Thyroid gland (tissue), 4 donors: ENCODE measurements at regions not wholly inside any gene's neighbourhood (a gene's known extent, or its start where the extent isn't known, plus 50 kb on each side); places are given as distances from the start of the nearest gene placed in this dataset.

Experiments used
- DNase-seq, 2 donors: peaks; one replicate each; pipeline ENCODE4 v3.0.0-alpha.2; 2019
- H3K27ac ChIP-seq, 3 donors: fragments of 200-600 bp; sonication (generic); 1 replicate in 2 of 3; 2 replicates in 1 of 3; pipeline ENCODE4 v1.5.1; 2016 to 2019; ENCODE audit warnings: mild to moderate bottlenecking in 1 of 3, moderate library complexity in 1 of 3
- H3K27me3 ChIP-seq: fragments of 200-600 bp; sonication (generic); one replicate; pipeline ENCODE4 v1.5.1; 2019
- H3K36me3 ChIP-seq, 2 donors: fragments of 200-600 bp; sonication (generic); one replicate each; pipeline ENCODE4 v1.5.1; 2016 to 2019
- H3K4me1 ChIP-seq, 2 donors: fragments of 200-600 bp; sonication (generic); one replicate each; pipeline ENCODE4 v1.5.1; 2017 to 2019
- H3K4me3 ChIP-seq, 3 donors: fragments of 200-600 bp; sonication (generic); replicated peaks in 1 of 3; 1 replicate in 2 of 3; 2 replicates in 1 of 3; pipeline ENCODE4 v1.5.1; 2016; ENCODE audit warnings: mild to moderate bottlenecking in 1 of 3
- H3K9me3 ChIP-seq: fragments of 200-600 bp; sonication (generic); one replicate; pipeline ENCODE4 v1.5.1; 2017
- POLR2A ChIP-seq, 2 donors: fragments of 450-650 bp; IDR thresholded peaks; one replicate each; pipeline ENCODE4 v1.6.1; 2017; ENCODE audit warnings: antibody characterized with exemption in 2 of 2, mild to moderate bottlenecking in 2 of 2, moderate library complexity in 1 of 2
- WGBS, 2 donors: methylation state at CpG; one replicate each; pipeline ENCODE4 v1.1.5; 2017; 5-methylcytosine and 5-hydroxymethylcytosine counted together
- intact Hi-C: fragments of 100-400 bp; cut with DNase I; formaldehyde crosslinking; loops from one replicate; pipeline ENCODE4 v1.15.1; 2023
- TF ChIP-seq, protein P1 (sequence below), 6 experiments: fragments of 200-600 bp in 3 of 6; fragments of 450-650 bp in 3 of 6; sonication (generic) in 3 of 6; IDR thresholded peaks; one replicate each; pipeline ENCODE4 v1.5.1; 2016 to 2019; ENCODE audit warnings: antibody characterized with exemption in 6 of 6, mild to moderate bottlenecking in 2 of 6, inconsistent platforms in 1 of 6, moderate library complexity in 1 of 6

- H3K9me3 ChIP-seq, result no peaks in the 10 kb centered on the region
- H3K4me3 ChIP-seq, result no peak overlapping the region
- H3K27ac ChIP-seq, result no peak overlapping the region
- no peaks in the 10 kb centered on the region for H3K36me3 ChIP-seq
- no peak for TF ChIP-seq POLR2A (IDR thresholded peaks at IDR 0.05)
- TF ChIP-seq, protein P1, sequence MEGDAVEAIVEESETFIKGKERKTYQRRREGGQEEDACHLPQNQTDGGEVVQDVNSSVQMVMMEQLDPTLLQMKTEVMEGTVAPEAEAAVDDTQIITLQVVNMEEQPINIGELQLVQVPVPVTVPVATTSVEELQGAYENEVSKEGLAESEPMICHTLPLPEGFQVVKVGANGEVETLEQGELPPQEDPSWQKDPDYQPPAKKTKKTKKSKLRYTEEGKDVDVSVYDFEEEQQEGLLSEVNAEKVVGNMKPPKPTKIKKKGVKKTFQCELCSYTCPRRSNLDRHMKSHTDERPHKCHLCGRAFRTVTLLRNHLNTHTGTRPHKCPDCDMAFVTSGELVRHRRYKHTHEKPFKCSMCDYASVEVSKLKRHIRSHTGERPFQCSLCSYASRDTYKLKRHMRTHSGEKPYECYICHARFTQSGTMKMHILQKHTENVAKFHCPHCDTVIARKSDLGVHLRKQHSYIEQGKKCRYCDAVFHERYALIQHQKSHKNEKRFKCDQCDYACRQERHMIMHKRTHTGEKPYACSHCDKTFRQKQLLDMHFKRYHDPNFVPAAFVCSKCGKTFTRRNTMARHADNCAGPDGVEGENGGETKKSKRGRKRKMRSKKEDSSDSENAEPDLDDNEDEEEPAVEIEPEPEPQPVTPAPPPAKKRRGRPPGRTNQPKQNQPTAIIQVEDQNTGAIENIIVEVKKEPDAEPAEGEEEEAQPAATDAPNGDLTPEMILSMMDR (IDR thresholded peaks at IDR 0.05), result no peak
- 77 to 78% methylated on average over 11 of the region's 11 CpGs for WGBS, 2 donors
- no peaks in the 10 kb centered on the region for H3K27me3 ChIP-seq
- intact Hi-C loops, result no loop called here
- H3K4me1 ChIP-seq, result no peaks in the 10 kb centered on the region
- DNase-seq, result peak; percentile 2 to 6
Observed at GRCh38 chr4:13988353-13989305, 361.1 kb upstream of the BOD1L1 start.

- no peaks in the 10 kb centered on the region for H3K9me3 ChIP-seq
- no peak overlapping the region for H3K27ac ChIP-seq
- no peaks in the 10 kb centered on the region for H3K27me3 ChIP-seq
- WGBS, 2 donors, result 39% methylated on average over 6 of the region's 6 CpGs
- DNase-seq, result no peak
- no peaks in the 10 kb centered on the region for H3K36me3 ChIP-seq
- intact Hi-C loops, result no loop called here
- no peak for TF ChIP-seq POLR2A (IDR thresholded peaks at IDR 0.05)
- TF ChIP-seq, protein P1 (IDR thresholded peaks at IDR 0.05), result no peak
- no peaks in the 10 kb centered on the region for H3K4me1 ChIP-seq
- H3K4me3 ChIP-seq, result no peak overlapping the region
Observed at GRCh38 chr4:13989501-13989900, 362.0 kb upstream of the BOD1L1 start.

GRCh38 chr4:13990596-13991589 is 363.4 kb upstream of the BOD1L1 start:
- WGBS, 2 donors, result 18 to 20% methylated on average over 4 of the region's 4 CpGs
- no peak for DNase-seq
- no peak overlapping the region for H3K4me3 ChIP-seq
- no peaks in the 10 kb centered on the region for H3K9me3 ChIP-seq
- H3K27ac ChIP-seq, result no peak overlapping the region
- H3K4me1 ChIP-seq, result no peaks in the 10 kb centered on the region
- H3K36me3 ChIP-seq, result no peaks in the 10 kb centered on the region
- TF ChIP-seq, protein P1 (IDR thresholded peaks at IDR 0.05), result no peak
- no peak for TF ChIP-seq POLR2A (IDR thresholded peaks at IDR 0.05)
- intact Hi-C loops, result no loop called here
- no peaks in the 10 kb centered on the region for H3K27me3 ChIP-seq

- no peak for DNase-seq
- Histone ChIP-seq H3K36me3 (no peaks in the 10 kb centered on the region), H3K27me3 (no peaks in the 10 kb centered on the region), H3K9me3 (no peaks in the 10 kb centered on the region), H3K4me1 (no peaks in the 10 kb centered on the region), H3K4me3 (no peak overlapping the region), H3K27ac (no peak overlapping the region)
- TF ChIP-seq, protein P1 (IDR thresholded peaks at IDR 0.05), result no peak
- TF ChIP-seq POLR2A (IDR thresholded peaks at IDR 0.05), result no peak
- WGBS, 2 donors, result 71 to 73% methylated on average over 2 of the region's 2 CpGs
- intact Hi-C loops, result no loop called here
Observed at GRCh38 chr4:13992041-13992440, 364.5 kb upstream of the BOD1L1 start.
